ENCODE measurements at regions not wholly inside any gene's neighbourhood (a gene's known extent, or its start where the extent isn't known, plus 50 kb on each side); places are given as distances from the start of the nearest gene placed in this dataset.

DNA sequence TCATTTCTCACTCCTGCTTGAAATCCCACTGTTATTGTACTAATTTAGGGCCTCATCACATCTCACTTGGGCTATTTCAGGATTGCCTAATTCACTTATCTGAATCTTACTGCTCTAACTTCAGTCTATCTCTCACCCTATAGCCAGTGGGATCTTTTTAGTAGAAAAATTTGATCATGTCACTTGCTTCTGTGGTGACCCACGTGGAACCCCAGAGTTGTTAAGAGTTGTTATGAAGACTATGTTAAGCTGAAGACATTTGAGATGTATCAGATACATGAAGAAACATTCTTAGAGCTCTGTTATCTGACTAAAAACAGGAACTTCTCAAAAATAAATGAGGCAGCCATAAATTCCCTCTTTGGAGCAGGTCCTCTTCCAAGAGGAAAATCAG is 1375.6 kb upstream of the TENM4 start:
- H3K27ac Mint-ChIP-seq = no peak overlapping the region
- H3K36me3 Mint-ChIP-seq (ENCODE audit: low read depth) = no peaks in the 10 kb centered on the region
- H3K27me3 Mint-ChIP-seq (ENCODE audit: low read depth, poor library complexity) = no peaks in the 10 kb centered on the region
- H3K4me3 Mint-ChIP-seq = no peak overlapping the region
- H3K9me3 Mint-ChIP-seq = no peaks in the 10 kb centered on the region
- no peaks in the 10 kb centered on the region for H3K4me1 Mint-ChIP-seq
- TF ChIP-seq, protein P1, sequence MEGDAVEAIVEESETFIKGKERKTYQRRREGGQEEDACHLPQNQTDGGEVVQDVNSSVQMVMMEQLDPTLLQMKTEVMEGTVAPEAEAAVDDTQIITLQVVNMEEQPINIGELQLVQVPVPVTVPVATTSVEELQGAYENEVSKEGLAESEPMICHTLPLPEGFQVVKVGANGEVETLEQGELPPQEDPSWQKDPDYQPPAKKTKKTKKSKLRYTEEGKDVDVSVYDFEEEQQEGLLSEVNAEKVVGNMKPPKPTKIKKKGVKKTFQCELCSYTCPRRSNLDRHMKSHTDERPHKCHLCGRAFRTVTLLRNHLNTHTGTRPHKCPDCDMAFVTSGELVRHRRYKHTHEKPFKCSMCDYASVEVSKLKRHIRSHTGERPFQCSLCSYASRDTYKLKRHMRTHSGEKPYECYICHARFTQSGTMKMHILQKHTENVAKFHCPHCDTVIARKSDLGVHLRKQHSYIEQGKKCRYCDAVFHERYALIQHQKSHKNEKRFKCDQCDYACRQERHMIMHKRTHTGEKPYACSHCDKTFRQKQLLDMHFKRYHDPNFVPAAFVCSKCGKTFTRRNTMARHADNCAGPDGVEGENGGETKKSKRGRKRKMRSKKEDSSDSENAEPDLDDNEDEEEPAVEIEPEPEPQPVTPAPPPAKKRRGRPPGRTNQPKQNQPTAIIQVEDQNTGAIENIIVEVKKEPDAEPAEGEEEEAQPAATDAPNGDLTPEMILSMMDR (IDR thresholded peaks at IDR 0.05) = no peak
- DNase-seq = no peak

DNA sequence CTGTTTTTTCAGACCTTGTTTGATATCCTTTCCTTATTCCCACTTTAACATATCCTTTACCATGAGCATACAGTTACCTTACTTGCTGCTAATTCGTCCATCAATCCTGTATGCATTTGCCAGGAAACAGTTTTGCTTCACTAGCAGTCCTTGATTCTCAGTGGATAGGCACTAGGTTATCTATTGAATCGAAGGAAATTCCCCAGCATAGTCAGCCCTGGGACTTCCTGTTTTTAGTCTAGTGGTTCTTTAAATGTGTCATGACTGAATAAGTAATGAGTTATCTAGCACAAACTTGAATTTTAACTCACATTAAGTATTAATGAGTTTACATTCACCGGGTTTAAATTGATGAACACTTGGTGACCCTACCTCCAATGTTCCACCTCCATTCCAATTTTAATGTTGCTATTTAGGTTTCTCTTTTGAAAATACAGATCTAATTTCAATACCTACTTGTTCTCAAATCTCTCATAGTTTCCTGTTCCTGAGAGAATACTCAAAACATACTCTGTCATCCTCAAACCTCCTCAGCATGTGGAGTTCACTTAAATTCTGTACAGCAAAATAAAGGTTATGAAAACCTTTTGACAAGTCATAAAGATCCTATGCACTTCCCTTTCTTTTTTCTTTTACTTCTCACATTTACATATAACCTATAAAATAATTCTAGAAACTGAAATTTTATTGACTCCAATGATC is 1375.1 kb upstream of the TENM4 start:
- H3K27me3 Mint-ChIP-seq (ENCODE audit: low read depth, poor library complexity) = no peaks in the 10 kb centered on the region
- TF ChIP-seq, protein P1 (IDR thresholded peaks at IDR 0.05) = no peak
- no peak for DNase-seq
- H3K27ac Mint-ChIP-seq = no peak overlapping the region
- H3K9me3 Mint-ChIP-seq = no peaks in the 10 kb centered on the region
- H3K36me3 Mint-ChIP-seq (ENCODE audit: low read depth) = no peaks in the 10 kb centered on the region
- no peaks in the 10 kb centered on the region for H3K4me1 Mint-ChIP-seq
- no peak overlapping the region for H3K4me3 Mint-ChIP-seq

DNA sequence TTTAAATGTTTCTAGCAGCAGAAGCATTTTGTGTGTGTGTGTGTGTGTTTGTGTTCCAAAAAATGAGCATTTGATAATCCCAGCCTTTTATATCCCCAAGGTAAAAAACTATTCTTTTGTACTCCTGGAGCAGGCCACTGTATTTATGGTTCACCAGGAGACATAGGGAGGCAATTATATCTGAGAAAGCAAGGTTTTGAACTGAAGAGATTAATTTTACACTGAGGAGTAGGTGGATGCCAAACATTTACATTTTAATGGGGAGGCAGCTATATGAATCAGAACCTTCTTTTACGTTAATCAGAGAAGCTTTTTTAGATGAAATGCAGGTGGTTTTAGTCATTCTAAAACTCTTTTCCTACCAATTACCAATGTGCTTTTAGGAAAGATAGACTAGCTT is 1374.0 kb upstream of the TENM4 start:
- DNase-seq = no peak
- Mint-ChIP-seq H3K36me3 (ENCODE audit: low read depth) (no peaks in the 10 kb centered on the region), H3K27me3 (ENCODE audit: low read depth, poor library complexity) (no peaks in the 10 kb centered on the region), H3K9me3 (no peaks in the 10 kb centered on the region), H3K4me3 (no peak overlapping the region), H3K27ac (no peak overlapping the region), H3K4me1 (no peaks in the 10 kb centered on the region)
- TF ChIP-seq, protein P1 (IDR thresholded peaks at IDR 0.05) = no peak

DNA sequence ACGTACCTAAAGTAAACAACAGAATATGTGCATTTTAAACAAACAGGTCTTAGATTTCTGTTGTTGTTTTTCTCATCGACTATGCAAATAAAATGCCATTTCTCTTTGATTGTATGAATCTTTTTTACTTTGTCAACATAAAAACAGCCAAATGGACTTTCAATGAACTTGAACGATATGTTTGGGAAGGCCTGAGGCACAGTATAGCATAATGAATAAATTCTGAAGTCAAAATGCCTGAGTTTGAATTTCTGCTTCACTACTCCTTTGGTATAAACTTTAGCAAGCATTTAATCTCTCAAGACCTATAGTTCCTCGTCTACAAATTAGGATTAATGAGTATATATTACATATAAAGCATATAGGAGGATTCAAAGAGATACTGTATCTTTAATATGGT is 1369.9 kb upstream of the TENM4 start:
- no peak for DNase-seq
- no peaks in the 10 kb centered on the region for H3K9me3 Mint-ChIP-seq
- H3K27me3 Mint-ChIP-seq (ENCODE audit: low read depth, poor library complexity) = no peaks in the 10 kb centered on the region
- no peak overlapping the region for H3K27ac Mint-ChIP-seq
- no peak overlapping the region for H3K4me3 Mint-ChIP-seq
- H3K36me3 Mint-ChIP-seq (ENCODE audit: low read depth) = no peaks in the 10 kb centered on the region
- H3K4me1 Mint-ChIP-seq = no peaks in the 10 kb centered on the region
- TF ChIP-seq, protein P1 (IDR thresholded peaks at IDR 0.05) = no peak

DNA sequence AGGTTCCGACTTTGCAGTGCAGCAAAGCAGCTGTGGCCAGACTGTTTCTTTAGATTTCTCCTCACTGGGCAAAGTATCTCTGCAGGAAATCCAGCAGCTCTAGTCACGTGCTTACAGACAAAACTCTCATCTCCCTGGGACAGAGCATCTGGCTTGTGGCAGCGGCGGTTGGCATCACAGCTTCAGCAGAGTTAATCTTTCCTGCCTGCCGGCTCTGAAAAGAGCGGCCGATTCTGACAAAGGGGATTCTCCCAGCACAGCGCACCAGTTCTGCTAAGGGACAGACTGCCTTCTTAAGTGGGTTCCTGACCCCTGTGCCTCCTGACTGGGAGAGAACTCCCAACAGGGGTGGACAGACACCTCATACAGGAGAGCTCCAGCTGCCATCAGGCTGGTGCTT is 1357.3 kb upstream of the TENM4 start:
- TF ChIP-seq, protein P1 (IDR thresholded peaks at IDR 0.05) = no peak
- no peaks in the 10 kb centered on the region for H3K36me3 Mint-ChIP-seq (ENCODE audit: low read depth)
- DNase-seq = no peak
- no peaks in the 10 kb centered on the region for H3K4me1 Mint-ChIP-seq
- no peak overlapping the region for H3K4me3 Mint-ChIP-seq
- H3K27ac Mint-ChIP-seq = no peak overlapping the region
- no peaks in the 10 kb centered on the region for H3K27me3 Mint-ChIP-seq (ENCODE audit: low read depth, poor library complexity)
- H3K9me3 Mint-ChIP-seq = peaks cover 39% of the 10 kb centered on the region

DNA sequence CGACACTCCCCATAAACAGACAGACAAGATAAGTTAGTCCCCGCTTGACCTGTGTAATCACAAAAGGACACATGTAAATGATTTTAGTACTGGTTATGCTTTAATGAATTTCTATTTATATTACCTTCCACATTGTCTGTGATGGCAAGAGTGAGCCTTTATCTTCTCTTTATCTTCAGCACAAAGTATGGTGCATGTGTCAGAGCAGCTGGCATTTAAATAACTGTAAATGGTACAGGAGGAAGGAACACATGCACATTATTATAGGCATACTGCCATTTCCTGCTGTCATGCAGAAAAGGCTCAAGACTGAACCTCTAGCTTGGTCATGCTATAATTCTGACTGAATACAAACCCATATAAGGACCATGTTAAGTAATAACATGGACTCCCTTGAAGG is 1342.7 kb upstream of the TENM4 start:
- no peaks in the 10 kb centered on the region for H3K36me3 Mint-ChIP-seq (ENCODE audit: low read depth)
- no peak for DNase-seq
- H3K27ac Mint-ChIP-seq = no peak overlapping the region

More for the DNA sequence above, 1342.7 kb upstream of the TENM4 start:
- Mint-ChIP-seq H3K4me1 (peaks cover 7% of the 10 kb centered on the region), H3K27me3 (ENCODE audit: low read depth, poor library complexity) (peaks cover 3% of the 10 kb centered on the region), H3K4me3 (no peak overlapping the region), H3K9me3 (no peaks in the 10 kb centered on the region)
- TF ChIP-seq, protein P1 (IDR thresholded peaks at IDR 0.05) = no peak

Data from nephron progenitor cell (in vitro differentiated cells).